ENCODE measurements at regions not wholly inside any gene's neighbourhood (a gene's known extent, or its start where the extent isn't known, plus 50 kb on each side); places are given as distances from the start of the nearest gene placed in this dataset.

DNA sequence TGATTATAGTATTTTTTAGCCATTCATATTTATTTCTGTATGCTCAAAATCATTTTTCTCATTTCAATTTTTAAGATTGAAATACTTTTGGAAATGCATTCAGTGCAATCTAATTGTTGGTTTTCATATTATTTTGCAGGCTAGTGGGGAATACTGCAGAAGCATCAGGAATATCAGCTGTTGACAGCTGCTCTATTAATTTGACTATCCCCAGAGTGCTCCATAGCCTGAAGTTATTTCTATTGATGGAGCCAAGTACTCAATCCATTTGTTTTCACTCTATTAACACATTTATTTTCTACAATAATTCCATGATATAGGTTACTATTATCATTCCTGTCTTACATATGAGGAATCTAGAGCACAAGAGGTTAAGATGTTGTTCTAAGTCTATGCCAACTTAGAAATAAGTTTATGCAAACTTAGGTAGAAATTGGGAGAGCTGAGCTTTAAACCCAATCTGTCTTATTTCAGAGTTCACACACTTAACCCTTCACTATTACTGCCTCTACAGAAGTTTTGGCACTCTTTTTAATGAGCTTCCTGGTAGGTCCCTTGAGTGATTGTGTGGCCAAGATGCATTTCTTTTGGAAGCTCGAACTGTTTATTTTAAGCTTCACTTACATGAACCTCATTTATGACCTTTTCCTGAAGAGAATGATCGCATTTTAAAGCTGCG is 65.6 kb upstream of the PCDH18 start:
- in situ Hi-C loops (cut with MboI; ENCODE audit: low sequenced_read_pairs): no loop called here

DNA sequence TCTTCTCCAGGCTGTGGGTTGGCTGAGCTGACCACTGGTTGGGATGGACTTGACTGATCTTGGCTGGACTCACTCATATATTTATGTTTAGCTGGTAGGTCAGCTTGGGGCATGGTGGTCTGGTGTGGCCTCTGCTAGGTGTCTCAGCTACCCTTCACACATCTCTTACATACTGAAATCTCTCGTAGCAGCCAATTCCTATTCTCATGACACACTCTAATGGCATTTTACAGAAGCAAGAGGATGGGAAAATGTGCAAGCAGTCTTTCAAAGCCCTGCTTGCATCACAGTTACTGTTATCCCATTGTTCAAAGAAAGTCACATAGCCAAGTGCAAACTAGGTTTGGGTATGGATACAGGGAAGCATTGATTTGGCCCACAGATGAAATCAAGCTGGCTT is 55.5 kb upstream of the PCDH18 start:
- in situ Hi-C loops (cut with MboI; ENCODE audit: low sequenced_read_pairs): no loop called here

DNA sequence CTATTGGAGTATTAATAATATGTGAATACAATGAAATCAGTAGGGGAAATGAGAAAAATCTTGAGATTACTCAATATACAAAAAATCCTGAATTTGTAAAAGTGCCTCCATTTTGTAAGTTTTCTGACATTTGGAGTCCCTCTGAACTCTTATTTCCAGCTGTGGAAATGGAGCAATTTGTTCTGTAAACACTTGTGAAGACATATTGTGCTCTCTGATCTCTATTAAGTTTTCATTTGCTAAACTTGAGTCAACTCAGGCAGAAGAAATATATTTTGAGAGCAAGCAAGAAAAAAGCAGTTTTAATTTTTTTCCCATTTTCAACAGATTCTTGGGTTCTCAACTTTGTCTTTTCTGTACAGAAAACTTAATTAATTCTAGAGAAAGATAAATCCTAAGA is 51.4 kb upstream of the PCDH18 start:
- in situ Hi-C loops (cut with MboI; ENCODE audit: low sequenced_read_pairs): no loop called here
